CD4-positive, alpha-beta T cell treated with Interleukin-2 at 100 ng/mL for 4 hours (primary cell): ENCODE measurements at regions not wholly inside any gene's neighbourhood (a gene's known extent, or its start where the extent isn't known, plus 50 kb on each side); places are given as distances from the start of the nearest gene placed in this dataset.
A peak's percentile ranks its signal among the peaks of the same experiment; 100 is the strongest.

Source experiments
- DNase-seq: peaks from one replicate; pipeline ENCODE4 v3.0.0-alpha.2; 2020; ENCODE audit warnings: low spot score

DNA sequence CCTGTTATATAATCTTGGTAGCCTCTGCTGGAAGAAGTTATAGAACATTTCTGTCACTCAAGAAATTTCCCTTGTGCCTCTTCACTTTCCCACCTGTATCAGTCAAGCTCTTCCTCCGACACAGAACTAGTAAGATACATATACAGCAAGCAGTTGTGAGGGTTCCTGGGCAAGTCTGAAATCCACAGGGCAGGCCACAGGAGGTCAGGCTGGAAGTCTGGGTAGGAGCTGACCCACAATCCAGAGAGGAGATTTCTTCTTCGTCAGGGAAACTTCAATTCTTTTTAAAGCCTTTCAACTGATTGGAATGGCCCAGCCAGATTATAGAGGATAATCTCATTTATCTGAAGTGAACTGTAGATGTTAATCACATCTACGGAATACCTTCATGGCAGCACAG is 96.4 kb upstream of the FMN2 start:
- no peak for DNase-seq

DNA sequence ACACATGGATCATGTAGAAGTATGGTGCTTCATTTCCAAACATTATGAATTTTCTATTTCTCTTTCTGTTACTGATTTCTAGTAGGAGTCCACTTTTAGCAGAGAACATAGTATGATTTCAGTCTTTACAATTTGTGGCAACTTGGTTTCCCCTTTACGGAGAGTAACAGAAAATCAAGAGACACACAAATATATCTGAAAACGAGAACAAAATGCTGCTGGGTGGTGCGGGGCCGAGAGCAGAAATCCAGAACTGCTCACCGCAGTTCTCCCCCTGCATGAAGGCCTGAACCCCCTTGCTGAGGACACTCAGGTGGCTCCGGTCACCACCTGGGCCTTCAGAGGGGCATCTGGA is 94.5 kb upstream of the FMN2 start:
- DNase-seq, result no peak

GRCh38 chr1:239997515-239998311 is 94.0 kb upstream of the FMN2 start:
- no peak for DNase-seq

DNA sequence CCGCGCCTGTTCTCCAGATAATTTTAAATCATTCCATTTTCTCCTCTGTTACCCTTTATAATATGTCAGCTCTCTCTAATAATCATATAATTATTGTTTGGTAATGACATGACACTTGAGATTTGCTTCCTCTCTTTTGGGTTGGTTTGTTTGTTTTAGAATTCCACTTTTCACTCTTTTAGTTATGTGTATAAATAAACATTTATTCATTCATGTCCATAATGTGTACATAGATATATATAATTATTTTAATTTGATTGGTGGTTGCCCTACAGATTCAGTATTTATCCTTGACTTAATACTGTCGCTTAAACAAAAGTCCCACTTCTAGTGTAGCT is 93.4 kb upstream of the FMN2 start:
- DNase-seq, result no peak

GRCh38 chr1:239999170-239999569 is 92.5 kb upstream of the FMN2 start:
- no peak for DNase-seq

DNA sequence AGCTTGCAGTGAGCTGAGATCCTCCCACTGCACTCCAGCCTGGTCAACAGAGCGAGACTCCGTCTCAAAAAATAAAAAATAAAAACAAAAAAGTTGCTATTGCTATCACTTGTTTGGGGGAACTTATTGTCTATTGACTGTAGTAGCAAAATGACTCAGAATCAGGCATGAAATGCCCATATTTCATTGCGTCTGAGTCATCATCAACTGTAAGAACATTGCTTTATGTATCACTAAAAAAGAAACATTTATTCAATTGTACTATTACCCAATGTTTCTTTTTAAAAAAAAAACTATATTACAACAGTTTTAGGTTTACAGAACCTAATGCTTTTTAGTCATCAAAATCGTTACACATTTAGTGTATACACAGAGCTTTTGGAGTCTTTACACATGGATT is 91.0 kb upstream of the FMN2 start:
- DNase-seq, result no peak

DNA sequence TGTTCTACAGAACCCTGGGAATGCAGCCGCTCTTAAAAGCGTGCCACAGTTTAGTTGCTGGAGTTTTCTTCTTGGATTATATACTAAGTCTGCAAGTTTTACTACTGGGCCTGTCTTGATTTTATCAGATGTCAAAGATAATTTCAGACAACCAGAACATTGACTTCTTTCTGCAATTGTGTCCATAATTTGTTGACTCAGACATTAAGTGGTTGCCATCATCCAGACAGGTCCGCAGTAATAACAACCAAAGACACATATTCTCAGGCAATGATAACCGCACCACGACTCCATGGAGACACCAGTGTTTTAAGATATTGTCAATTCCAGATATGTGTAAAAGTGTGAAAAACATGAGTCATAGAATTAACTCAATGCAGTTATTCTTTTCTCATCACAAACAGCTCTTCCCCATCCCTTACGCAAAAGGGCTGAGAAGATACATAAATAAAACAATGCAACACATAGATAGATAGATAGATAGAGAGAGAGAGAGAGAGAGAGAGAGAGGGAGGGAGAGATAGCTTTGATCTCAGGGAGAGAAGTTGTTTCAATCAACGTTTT is 90.4 kb upstream of the FMN2 start:
- DNase-seq, result no peak

DNA sequence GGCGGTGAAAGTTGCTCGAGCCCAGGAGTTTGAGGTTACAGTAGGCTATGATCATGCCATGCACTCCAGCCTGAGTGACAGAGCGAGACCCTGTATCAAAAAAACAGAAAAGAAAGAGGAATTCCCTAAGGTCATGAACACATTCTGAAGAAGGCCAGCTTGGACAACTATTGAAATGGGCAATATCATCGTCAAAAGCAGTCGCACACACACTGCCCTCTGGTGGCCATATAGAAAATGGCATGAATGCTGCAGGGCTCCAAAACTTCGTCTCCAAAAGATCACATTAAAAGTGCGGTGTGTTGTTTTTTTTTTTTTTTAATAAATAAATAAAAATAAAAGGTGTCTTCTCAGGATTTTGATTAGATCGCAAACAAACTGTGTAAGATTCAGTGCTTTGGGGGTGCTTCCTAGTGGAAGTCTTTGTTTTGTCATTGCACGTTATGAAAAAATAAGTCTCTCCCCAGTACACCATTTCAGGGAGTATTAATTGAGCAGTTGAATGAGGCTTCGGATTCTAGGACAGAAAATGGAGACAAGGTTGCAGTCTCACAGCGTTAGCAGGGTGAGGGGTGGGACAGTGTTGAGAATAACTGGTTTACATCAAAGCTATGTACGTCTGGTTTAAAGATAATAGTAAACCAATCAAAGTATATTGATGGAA is 87.5 kb upstream of the FMN2 start:
- peak; percentile 11 for DNase-seq

GRCh38 chr1:240005997-240006650 is 85.6 kb upstream of the FMN2 start:
- no peak for DNase-seq

GRCh38 chr1:240008298-240008697 is 83.4 kb upstream of the FMN2 start:
- no peak for DNase-seq

- DNase-seq, result no peak
These were observed 77.6 kb upstream of the FMN2 start for GRCh38 chr1:240014051-240014450.

DNA sequence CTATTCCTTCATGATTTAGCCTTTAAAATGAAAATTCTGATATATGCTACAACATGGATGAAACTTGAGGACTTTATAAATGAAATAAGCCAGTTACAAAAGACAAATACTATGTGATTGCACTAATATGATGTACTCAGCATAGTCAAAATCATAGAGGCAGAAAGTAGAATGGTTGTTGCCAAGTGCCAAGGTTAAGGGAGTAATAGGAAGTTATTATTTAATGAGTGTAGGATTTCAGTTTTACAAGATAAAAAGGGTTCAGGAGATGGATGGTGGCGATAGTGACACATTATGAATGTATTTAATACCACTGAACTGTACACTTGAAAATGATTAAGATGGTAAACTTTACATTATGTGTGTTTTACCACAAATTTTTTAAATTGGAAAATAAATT is 73.1 kb upstream of the FMN2 start:
- no peak for DNase-seq

GRCh38 chr1:240019524-240019923 is 72.2 kb upstream of the FMN2 start:
- DNase-seq, result no peak

- DNase-seq, result no peak
These were observed 70.8 kb upstream of the FMN2 start for GRCh38 chr1:240020871-240021270.

DNA sequence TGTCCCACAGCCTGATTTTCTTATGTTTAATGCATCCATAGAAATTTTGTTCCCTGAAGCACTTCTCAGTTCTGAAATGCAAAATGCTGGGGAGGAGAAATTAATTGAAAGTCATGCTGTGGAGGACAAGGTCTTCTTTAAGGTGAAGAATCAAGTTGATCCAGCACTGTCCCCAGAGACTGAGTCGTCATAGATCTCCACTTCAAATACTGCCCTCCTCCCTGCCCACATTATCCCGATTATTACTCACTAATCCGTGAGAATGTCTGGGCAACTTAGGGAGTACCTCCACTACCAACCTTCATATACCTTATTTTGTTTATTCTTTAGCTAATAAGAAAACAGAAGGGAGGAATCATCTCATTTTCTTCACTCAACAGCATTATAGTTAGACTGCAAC is 70.0 kb upstream of the FMN2 start:
- no peak for DNase-seq

DNA sequence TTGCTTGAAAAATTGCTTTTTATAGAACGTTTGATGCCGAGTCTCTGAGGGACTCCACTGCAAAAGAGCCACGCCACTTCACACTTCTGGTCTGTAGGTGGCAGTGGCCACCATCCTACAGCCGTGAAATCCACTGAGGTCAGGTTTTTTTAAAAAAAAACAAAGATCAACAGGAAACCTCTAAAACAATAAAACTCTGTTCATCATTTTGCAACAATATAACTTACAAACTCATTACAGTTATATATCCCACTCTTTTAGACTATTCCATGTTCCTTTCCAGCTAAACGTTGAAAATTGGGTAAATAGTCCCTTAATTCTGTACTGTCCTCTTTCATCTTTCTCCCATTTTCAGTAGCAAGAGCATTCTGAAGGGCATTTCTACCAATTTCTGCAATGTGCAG is 64.6 kb upstream of the FMN2 start:
- DNase-seq, result no peak

DNA sequence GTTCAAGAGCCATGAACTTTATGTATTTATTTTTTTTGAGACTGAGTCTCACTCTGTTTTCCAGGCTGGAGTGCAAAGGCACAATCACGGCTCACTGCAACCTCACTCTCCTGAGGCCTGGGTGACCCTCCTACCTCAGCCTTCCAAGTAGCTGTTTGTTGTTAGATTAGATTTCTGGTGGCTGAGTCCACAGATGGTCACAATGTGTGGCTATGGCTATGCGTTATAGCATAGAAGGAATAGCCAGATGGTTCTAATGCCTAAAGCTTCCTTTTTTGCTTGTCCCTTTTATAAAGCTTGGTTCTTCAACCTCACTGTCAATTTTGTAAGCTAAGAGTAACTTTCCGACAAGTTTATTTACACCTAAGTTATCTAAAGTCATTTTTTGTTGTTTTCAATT is 62.3 kb upstream of the FMN2 start:
- no peak for DNase-seq

- no peak for DNase-seq
These were observed 61.4 kb upstream of the FMN2 start for GRCh38 chr1:240030236-240030635.

GRCh38 chr1:240031009-240031408 is 60.7 kb upstream of the FMN2 start:
- DNase-seq, result no peak

DNA sequence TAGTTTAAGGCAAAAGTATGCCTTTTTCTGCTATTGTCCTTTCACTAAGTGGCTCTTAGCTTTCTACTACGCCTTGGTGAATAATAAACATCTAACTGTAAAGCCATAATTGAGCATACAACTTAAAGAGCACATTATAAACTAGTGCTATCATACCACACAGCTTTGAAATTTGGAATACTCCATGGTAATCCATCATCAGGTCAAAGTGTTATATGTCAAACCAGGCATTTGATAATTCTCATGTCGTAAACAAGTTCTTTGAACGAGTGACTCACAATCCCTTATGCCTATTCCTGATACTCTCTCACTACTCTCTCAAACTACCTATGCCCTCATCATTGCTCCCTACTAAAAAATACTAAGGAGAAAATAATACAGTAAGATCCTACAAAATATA is 60.3 kb upstream of the FMN2 start:
- DNase-seq, result no peak

DNA sequence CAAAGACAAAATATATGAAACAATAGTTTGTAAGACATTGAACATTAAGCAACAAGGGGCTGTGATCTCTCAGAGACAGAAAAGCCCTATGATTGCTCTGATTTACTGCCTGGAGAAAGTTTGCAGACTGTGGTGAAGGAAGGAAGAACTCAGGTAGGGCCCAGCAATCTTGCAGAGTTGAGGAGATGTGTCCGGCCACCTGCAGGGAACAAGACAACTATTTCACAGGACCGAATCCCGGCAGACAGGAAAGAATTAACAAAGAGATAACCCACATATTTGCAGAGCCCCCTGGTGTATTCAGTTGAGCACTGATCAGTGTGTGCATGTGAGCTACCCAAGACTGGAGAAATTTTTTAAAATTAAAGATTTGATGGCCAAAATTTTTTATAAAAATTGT is 58.3 kb upstream of the FMN2 start:
- no peak for DNase-seq

DNA sequence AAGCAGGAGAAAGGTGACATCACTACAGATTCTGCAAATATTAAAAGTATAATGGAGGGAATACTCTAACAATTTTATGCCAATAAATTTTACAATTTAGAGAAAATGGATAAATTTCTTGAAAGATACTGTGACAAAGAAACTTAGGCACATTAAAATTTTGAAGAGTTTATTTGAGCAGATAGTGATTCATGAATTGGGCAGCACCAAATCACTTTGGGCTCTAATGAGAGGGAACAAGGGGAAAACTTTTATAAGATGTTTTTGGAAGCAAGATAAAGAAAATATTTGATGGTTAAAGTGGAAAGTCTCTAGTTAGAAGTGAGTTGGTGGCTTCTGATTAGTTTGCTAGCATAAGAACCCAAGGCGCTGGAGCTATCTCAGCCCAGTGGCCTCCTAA is 55.2 kb upstream of the FMN2 start:
- DNase-seq, result no peak
